GM18498 (cell line): ENCODE measurements at regions not wholly inside any gene's neighbourhood (a gene's known extent, or its start where the extent isn't known, plus 50 kb on each side); places are given as distances from the start of the nearest gene placed in this dataset.
"Not testable (repeated sequence)": the region's sequence is repeated elsewhere in the genome, so short reads cannot be mapped to it uniquely, and the experiment has no call there.

Source experiments
- ATAC-seq: cut with Tn5 transposase; IDR thresholded peaks from one replicate; pipeline ENCODE4 v1.9.1; 2021; ENCODE audit warnings: mild to moderate bottlenecking, moderate library complexity; ENCODE audit not compliant: unreplicated experiment

DNA sequence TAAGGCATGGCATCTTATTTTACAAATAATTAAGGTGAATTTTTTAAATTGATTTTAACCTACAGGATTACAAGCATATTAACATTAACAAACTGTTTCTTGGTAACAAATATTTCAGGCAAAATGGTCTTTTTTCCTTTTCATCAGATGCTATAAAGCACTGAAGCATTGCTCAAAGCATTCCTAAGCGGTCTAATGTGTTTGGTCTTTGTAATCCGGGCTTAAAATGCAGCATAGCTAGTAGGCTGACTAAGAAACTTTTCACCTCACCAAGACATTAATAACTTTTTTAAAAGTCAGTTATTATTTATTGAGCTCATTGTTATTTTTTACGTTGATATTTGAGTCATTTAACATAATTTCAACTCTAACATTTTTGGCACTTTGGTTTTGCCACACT lies 538.8 kb upstream of the SLC39A10 start:
- ATAC-seq: no peak

- ATAC-seq: no peak
These were observed 540.0 kb upstream of the SLC39A10 start for GRCh38 chr2:195117011-195117410.

DNA sequence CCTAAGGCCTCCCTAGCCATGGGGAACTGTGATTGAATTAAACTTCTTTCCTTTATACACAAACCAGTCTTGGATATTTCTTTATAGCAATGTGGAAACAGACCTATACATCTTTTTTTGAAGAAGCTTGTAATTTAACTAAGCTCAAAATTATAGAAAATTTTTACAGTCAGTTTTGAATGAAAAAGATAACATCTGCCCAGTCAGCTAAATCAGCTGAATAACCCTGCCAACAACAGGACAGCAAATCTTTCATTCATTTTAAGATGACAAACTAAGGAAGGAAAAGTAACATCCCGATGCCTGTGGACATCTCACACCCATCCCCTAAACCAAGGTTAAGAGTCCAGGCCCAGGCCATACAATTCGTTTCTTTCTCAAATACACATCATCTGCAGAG lies 541.3 kb upstream of the SLC39A10 start:
- no peak for ATAC-seq

- no peak for ATAC-seq
These were observed 548.8 kb upstream of the SLC39A10 start for GRCh38 chr2:195108182-195108581.

- no peak for ATAC-seq
These were observed 550.2 kb upstream of the SLC39A10 start for GRCh38 chr2:195106681-195107380.

- ATAC-seq: no peak
These were observed 551.4 kb upstream of the SLC39A10 start for GRCh38 chr2:195105581-195105980.

DNA sequence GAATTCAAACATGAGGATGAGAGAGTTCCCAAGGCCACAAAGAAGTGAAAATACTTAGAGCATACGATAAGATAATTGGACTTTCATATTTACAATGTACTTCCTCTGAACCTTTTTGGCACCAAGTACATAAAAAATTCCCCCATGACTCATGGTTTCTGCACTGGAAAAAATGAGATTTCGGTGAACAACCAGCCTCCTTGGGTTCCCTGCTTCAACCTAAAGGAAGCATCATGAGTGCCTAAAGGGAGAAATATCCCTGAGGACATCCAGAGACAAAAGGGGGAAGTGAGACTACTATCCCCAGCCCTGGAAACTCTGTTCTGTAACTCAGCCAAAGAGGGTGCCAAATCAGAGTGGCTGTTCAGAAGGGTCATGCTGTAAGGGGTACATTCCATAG lies 562.7 kb upstream of the SLC39A10 start:
- ATAC-seq: no peak

DNA sequence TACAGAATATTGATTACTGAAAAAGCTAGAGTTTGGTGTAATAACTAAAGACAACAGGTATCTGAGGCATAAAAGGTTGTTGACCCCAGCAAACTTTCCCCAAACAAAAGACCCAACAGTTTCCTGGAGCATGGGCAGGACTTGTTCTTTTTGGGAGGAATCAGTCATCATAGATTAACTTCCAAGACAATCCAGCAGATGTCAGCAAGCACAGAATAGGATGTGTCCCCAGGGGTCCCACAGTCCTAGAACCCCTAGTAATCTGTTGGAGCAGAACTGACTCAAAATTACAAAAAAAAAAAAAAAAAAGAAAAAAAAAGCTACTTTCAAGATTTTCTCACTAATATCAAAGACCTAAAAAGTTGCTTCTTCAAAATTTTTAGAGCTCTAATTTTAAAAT lies 564.7 kb upstream of the SLC39A10 start:
- ATAC-seq: no peak

GRCh38 chr2:195072806-195073205 lies 584.2 kb upstream of the SLC39A10 start:
- ATAC-seq: not testable (repeated sequence)

- ATAC-seq: no peak
These were observed 600.0 kb upstream of the SLC39A10 start for GRCh38 chr2:195057001-195057400.

- no peak for ATAC-seq
These were observed 601.0 kb upstream of the SLC39A10 start for GRCh38 chr2:195055996-195056395.

GRCh38 chr2:195051401-195051800 lies 605.6 kb upstream of the SLC39A10 start:
- ATAC-seq: no peak

- ATAC-seq: peak; percentile 75
These were observed 607.5 kb upstream of the SLC39A10 start for GRCh38 chr2:195049372-195050031.

- no peak for ATAC-seq
These were observed 609.1 kb upstream of the SLC39A10 start for GRCh38 chr2:195047955-195048354.

- no peak for ATAC-seq
These were observed 612.2 kb upstream of the SLC39A10 start for GRCh38 chr2:195044801-195045200.

DNA sequence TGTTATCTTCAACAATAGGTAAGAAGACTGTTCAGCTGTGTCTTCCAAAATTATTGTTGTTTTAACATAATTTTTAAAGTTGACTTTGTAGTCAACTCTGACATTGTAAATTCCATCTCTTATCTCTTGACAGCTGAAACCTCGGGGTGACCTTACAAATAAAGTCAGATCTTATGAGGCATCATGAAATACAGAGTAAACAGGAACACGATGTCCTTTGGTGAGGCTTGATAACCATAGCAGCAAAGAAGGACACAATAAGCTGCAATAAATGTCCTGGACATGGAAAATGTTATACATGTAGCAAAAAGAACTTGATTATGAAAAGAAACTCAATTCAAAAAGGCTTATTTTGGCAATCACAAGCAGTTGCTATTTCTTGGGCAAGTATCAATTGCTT lies 618.9 kb upstream of the SLC39A10 start:
- no peak for ATAC-seq

DNA sequence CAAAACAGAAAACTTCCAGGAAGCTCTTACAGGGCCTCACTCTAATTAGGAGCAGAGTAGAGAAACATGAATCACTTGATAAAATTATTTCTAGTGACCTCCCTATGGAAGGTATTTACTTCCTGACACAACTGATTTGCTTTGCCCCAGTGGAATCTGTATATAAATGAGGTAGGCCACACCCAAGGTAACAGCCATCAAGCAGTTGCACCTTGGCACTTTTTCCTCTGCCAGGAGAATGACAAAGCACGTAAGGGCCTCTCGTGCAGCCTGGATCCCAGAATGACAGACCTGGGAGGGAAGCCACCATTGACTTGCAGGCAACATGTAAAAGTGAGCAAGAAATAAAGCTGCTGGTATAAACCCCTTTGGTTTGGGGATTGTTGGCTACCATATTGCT lies 620.0 kb upstream of the SLC39A10 start:
- ATAC-seq: no peak

GRCh38 chr2:195031411-195031810 lies 625.6 kb upstream of the SLC39A10 start:
- no peak for ATAC-seq

- ATAC-seq: peak; percentile 36
These were observed 627.0 kb upstream of the SLC39A10 start for GRCh38 chr2:195029804-195030654.

- ATAC-seq: no peak
These were observed 629.1 kb upstream of the SLC39A10 start for GRCh38 chr2:195027947-195028346.

- ATAC-seq: no peak
These were observed 630.8 kb upstream of the SLC39A10 start for GRCh38 chr2:195026261-195026660.

- no peak for ATAC-seq
These were observed 634.6 kb upstream of the SLC39A10 start for GRCh38 chr2:195022508-195022830.
